IPS-20b (cell line): ENCODE measurements at regions not wholly inside any gene's neighbourhood (a gene's known extent, or its start where the extent isn't known, plus 50 kb on each side); places are given as distances from the start of the nearest gene placed in this dataset.

Experiments used
- H3K27ac ChIP-seq: one replicate; pipeline ENCODE4 v1.5.1; 2013; ENCODE audit warnings: low read length
- H3K27me3 ChIP-seq: 2 replicates; pipeline ENCODE4 v1.6.1; 2013; ENCODE audit warnings: mild to moderate bottlenecking, low read length, inconsistent platforms; ENCODE audit not compliant: insufficient read depth
- H3K36me3 ChIP-seq: 2 replicates; pipeline ENCODE4 v1.6.1; 2013; ENCODE audit warnings: low read depth, mild to moderate bottlenecking, inconsistent platforms, low read length, moderate library complexity; ENCODE audit not compliant: insufficient read depth
- H3K4me1 ChIP-seq: 2 replicates; pipeline ENCODE4 v1.6.1; 2013; ENCODE audit warnings: mild to moderate bottlenecking, control low read depth, inconsistent platforms, low read length, moderate library complexity; ENCODE audit not compliant: insufficient read depth
- H3K4me3 ChIP-seq: 2 replicates; pipeline ENCODE4 v1.5.1; 2013; ENCODE audit warnings: mild to moderate bottlenecking, low read length, inconsistent platforms
- H3K9ac ChIP-seq: 2 replicates; pipeline ENCODE4 v1.6.1; 2013; ENCODE audit warnings: low read depth, mild to moderate bottlenecking, inconsistent platforms, low read length, moderate library complexity
- H3K9me3 ChIP-seq: 2 replicates; pipeline ENCODE4 v1.6.1; 2013; ENCODE audit warnings: mild to moderate bottlenecking, low read depth, low read length, inconsistent platforms; ENCODE audit not compliant: insufficient read depth

DNA sequence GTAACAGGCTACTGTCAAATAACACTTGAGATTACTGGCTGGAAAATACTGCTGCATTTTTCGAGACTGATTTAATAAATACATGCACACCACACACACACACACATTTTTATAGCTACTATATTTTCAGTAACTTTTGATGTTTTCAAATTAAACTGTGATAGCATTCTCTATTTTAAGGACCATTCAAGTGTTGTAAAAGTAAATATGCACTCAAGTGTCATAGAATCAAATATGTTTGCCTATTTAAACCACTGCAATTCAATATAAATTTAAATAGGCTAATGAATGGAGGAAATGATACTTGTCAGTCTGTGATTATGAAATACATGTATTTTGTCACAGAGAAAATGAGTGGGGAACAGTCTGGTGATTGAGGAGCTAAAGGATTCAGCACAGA, 86.7 kb upstream of the TUBA3C start:
- Histone ChIP-seq H3K4me1 (no peaks in the 10 kb centered on the region), H3K9me3 (peaks cover 84% of the 10 kb centered on the region), H3K27me3 (no peaks in the 10 kb centered on the region), H3K36me3 (no peaks in the 10 kb centered on the region), H3K27ac (no peak overlapping the region), H3K9ac (no peak overlapping the region), H3K4me3 (no peak overlapping the region)

DNA sequence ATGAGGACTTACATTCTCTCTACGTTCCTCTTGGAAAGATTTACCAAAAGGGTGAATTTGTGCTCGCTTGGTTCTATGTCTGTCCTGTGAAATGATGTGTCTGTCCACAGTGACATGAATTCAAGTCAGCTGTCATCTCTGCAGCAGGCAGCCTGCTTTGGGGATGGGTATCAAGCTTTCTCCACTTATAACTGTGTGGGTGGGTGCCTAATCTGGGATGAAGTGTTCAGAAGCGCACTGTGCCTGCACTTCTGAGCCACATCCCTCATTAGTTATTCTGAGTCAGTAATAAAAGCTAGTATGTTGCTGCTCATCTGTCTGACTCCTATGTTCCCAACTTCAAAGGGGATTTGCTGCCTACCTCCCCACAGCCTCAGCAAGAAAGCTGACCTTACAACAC, 86.1 kb upstream of the TUBA3C start:
- no peak overlapping the region; the same call in 1 of the 2 replicates for H3K4me3 ChIP-seq
- H3K27ac ChIP-seq: no peak overlapping the region
- H3K36me3 ChIP-seq: no peaks in the 10 kb centered on the region
- H3K4me1 ChIP-seq: no peaks in the 10 kb centered on the region
- no peaks in the 10 kb centered on the region for H3K27me3 ChIP-seq
- no peak overlapping the region for H3K9ac ChIP-seq
- H3K9me3 ChIP-seq: peaks cover 89% of the 10 kb centered on the region

DNA sequence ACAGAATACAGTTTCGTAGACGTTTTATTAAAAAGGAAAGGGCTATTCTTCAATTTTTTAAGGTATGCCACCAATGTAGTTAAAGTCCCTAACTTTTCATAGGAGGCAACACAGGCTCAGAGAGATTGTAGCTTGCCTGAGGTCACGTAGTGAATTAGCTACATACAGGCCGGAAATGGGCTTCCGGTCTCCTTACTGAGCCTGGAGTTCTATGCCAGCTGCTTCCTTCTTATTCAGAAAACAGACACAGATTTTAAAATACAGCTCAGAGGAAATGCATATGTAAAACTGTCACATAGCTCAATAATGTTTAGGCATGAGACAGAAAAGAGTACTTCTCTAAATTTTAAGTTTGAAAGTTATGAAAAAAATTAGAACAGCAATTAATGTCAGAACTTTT, 85.4 kb upstream of the TUBA3C start:
- peaks cover 86% of the 10 kb centered on the region for H3K9me3 ChIP-seq
- no peaks in the 10 kb centered on the region for H3K36me3 ChIP-seq
- H3K27me3 ChIP-seq: no peaks in the 10 kb centered on the region
- H3K4me3 ChIP-seq: no peak overlapping the region
- H3K27ac ChIP-seq: no peak overlapping the region
- no peaks in the 10 kb centered on the region for H3K4me1 ChIP-seq
- no peak overlapping the region for H3K9ac ChIP-seq

DNA sequence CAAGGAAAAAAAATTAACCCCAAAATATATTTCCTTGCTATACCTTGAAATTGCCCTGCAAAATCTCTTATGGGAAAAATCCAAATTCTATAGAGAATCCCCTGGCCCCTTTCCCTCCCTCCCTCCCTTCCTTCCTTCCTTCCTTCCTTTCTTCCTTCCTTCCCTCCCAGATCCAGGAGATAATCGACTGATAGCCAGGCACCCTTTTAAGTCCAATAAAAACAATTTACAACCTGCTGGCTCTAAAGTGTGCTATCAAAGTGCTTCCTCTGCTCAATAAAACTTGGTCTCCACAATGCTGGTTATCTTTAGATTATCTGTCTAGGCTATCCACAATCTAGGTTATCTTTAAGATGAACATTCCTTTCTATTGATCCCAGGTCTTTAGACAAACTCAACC, 83.1 kb upstream of the TUBA3C start:
- H3K36me3 ChIP-seq: no peaks in the 10 kb centered on the region
- H3K9ac ChIP-seq: no peak overlapping the region
- H3K27ac ChIP-seq: no peak overlapping the region
- no peak overlapping the region for H3K4me3 ChIP-seq
- H3K4me1 ChIP-seq: no peaks in the 10 kb centered on the region
- peaks cover 88% of the 10 kb centered on the region for H3K9me3 ChIP-seq
- no peaks in the 10 kb centered on the region for H3K27me3 ChIP-seq

- no peak overlapping the region for H3K9ac ChIP-seq
- H3K27me3 ChIP-seq: no peaks in the 10 kb centered on the region
- H3K9me3 ChIP-seq: peaks cover 94% of the 10 kb centered on the region
- H3K4me3 ChIP-seq: no peak overlapping the region
- no peaks in the 10 kb centered on the region for H3K36me3 ChIP-seq
- no peak overlapping the region for H3K27ac ChIP-seq
- no peaks in the 10 kb centered on the region for H3K4me1 ChIP-seq
These were observed 70.8 kb upstream of the TUBA3C start for GRCh38 chr13:19252381-19252780.

DNA sequence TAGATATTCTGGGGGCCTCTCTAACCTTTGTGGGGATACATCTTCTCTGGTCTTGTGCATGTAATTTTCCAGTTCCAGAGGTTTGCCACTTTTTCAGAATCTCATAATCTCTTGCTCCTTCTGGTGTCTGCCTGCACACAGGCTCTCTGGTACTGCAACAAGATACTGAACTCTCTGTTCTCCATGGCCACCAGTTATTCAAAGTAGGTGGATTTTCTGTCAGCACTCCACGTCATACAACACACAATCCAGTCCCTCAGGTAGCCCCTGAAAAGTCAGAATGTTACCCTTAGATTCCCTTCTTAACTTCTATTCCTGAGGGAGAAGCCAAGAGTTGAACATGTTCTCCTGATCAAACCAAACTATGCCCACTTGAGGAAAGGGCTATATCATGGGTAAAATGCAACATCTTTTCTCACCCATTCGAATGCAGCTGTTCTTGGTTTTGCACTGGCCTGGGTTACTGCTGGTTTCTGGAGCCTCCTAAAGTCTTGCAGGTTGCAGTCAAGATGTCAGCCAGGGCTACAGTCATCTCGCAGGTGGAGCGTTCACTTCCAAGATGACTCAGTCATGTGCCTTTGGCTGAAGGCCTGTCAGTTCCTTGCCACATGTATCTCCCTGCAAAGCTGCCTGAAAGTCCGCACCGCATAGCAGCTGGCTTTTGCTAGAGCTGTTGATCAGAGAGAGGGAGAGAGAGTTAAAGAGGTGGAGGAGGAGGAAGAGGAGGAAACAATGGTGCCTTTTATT, 57.7 kb upstream of the TUBA3C start:
- H3K4me1 ChIP-seq: no peaks in the 10 kb centered on the region
- no peak overlapping the region; the same call in 1 of the 2 replicates for H3K4me3 ChIP-seq
- H3K27ac ChIP-seq: no peak overlapping the region
- no peaks in the 10 kb centered on the region for H3K27me3 ChIP-seq
- no peaks in the 10 kb centered on the region for H3K36me3 ChIP-seq
- H3K9ac ChIP-seq: no peak overlapping the region
- H3K9me3 ChIP-seq: peaks cover 96% of the 10 kb centered on the region
